ENCODE measurements at regions not wholly inside any gene's neighbourhood (a gene's known extent, or its start where the extent isn't known, plus 50 kb on each side); places are given as distances from the start of the nearest gene placed in this dataset.
A peak's percentile ranks its signal among the peaks of the same experiment; 100 is the strongest.

DNA sequence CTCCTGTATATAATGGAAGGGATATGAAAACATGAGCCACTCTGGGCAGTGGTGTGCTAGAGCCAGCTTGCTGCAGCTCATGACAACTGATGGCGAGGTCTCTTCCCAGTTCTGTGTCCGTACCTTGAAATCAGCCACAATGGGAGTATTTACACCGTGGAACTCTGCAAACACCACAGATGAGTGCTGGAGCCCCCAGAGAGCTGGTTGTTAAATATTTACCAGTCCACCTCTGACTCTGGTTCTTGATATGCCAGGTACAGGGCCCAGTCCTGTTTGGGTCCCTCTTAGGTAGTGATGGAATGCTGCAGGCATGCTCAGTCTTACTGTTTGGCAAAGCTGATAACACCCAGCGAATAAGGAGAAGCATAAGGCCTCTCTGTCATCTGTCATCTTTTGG is 116.1 kb upstream of the GLI2 start (continued):
- TF ChIP-seq, protein P1, sequence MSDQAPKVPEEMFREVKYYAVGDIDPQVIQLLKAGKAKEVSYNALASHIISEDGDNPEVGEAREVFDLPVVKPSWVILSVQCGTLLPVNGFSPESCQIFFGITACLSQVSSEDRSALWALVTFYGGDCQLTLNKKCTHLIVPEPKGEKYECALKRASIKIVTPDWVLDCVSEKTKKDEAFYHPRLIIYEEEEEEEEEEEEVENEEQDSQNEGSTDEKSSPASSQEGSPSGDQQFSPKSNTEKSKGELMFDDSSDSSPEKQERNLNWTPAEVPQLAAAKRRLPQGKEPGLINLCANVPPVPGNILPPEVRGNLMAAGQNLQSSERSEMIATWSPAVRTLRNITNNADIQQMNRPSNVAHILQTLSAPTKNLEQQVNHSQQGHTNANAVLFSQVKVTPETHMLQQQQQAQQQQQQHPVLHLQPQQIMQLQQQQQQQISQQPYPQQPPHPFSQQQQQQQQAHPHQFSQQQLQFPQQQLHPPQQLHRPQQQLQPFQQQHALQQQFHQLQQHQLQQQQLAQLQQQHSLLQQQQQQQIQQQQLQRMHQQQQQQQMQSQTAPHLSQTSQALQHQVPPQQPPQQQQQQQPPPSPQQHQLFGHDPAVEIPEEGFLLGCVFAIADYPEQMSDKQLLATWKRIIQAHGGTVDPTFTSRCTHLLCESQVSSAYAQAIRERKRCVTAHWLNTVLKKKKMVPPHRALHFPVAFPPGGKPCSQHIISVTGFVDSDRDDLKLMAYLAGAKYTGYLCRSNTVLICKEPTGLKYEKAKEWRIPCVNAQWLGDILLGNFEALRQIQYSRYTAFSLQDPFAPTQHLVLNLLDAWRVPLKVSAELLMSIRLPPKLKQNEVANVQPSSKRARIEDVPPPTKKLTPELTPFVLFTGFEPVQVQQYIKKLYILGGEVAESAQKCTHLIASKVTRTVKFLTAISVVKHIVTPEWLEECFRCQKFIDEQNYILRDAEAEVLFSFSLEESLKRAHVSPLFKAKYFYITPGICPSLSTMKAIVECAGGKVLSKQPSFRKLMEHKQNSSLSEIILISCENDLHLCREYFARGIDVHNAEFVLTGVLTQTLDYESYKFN (CRISPR knock-in tag; conservative IDR thresholded peaks at IDR 0.05): peak; percentile 81
- TF ChIP-seq, protein P2, sequence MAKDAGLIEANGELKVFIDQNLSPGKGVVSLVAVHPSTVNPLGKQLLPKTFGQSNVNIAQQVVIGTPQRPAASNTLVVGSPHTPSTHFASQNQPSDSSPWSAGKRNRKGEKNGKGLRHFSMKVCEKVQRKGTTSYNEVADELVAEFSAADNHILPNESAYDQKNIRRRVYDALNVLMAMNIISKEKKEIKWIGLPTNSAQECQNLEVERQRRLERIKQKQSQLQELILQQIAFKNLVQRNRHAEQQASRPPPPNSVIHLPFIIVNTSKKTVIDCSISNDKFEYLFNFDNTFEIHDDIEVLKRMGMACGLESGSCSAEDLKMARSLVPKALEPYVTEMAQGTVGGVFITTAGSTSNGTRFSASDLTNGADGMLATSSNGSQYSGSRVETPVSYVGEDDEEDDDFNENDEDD (CRISPR knock-in tag; IDR thresholded peaks at IDR 0.05; ENCODE audit: borderline replicate concordance): no peak
- TF ChIP-seq ARNT2 (CRISPR knock-in tag; IDR thresholded peaks at IDR 0.05; ENCODE audit: low read depth) (no peak), KDM2A (CRISPR knock-in tag; IDR thresholded peaks at IDR 0.05; ENCODE audit: borderline replicate concordance, low read depth) (no peak), ZNF891 (CRISPR knock-in tag; IDR thresholded peaks at IDR 0.05) (no peak), TCF7L2 (IDR thresholded peaks at IDR 0.05; ENCODE audit: low read depth, low read length) (no peak), CENPT (CRISPR knock-in tag; IDR thresholded peaks at IDR 0.05; ENCODE audit: low read depth) (no peak), HMG20A (CRISPR knock-in tag; IDR thresholded peaks at IDR 0.05; ENCODE audit: borderline replicate concordance) (peak; percentile 39; the same call in 1 of the 2 replicates), GFI1 (CRISPR knock-in tag; IDR thresholded peaks at IDR 0.05; ENCODE audit: borderline replicate concordance) (no peak), CBX2 (IDR thresholded peaks at IDR 0.05; ENCODE audit: low read depth, low read length) (no peak), CBX2 (CRISPR knock-in tag; IDR thresholded peaks at IDR 0.05; ENCODE audit: low read depth) (no peak), ZNF24 (IDR thresholded peaks at IDR 0.05) (no peak), ZNF550 (CRISPR knock-in tag; IDR thresholded peaks at IDR 0.05; ENCODE audit: borderline replicate concordance) (no peak)
- TF ChIP-seq, protein P3, sequence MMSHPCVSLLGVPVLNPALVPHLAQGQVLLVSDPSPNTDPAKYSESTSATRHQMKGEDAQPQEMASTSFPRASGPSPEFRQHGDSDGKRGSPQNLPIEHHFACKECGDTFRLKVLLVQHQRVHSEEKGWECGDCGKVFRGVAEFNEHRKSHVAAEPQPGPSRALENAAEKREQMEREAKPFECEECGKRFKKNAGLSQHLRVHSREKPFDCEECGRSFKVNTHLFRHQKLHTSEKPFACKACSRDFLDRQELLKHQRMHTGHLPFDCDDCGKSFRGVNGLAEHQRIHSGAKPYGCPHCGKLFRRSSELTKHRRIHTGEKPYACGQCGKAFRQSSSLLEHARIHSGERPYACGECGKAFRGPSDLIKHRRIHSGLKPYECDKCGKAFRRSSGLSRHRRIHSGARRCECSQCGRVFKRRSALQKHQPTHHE (CRISPR knock-in tag; IDR thresholded peaks at IDR 0.05; ENCODE audit: borderline replicate concordance): no peak
- TF ChIP-seq, protein P4, sequence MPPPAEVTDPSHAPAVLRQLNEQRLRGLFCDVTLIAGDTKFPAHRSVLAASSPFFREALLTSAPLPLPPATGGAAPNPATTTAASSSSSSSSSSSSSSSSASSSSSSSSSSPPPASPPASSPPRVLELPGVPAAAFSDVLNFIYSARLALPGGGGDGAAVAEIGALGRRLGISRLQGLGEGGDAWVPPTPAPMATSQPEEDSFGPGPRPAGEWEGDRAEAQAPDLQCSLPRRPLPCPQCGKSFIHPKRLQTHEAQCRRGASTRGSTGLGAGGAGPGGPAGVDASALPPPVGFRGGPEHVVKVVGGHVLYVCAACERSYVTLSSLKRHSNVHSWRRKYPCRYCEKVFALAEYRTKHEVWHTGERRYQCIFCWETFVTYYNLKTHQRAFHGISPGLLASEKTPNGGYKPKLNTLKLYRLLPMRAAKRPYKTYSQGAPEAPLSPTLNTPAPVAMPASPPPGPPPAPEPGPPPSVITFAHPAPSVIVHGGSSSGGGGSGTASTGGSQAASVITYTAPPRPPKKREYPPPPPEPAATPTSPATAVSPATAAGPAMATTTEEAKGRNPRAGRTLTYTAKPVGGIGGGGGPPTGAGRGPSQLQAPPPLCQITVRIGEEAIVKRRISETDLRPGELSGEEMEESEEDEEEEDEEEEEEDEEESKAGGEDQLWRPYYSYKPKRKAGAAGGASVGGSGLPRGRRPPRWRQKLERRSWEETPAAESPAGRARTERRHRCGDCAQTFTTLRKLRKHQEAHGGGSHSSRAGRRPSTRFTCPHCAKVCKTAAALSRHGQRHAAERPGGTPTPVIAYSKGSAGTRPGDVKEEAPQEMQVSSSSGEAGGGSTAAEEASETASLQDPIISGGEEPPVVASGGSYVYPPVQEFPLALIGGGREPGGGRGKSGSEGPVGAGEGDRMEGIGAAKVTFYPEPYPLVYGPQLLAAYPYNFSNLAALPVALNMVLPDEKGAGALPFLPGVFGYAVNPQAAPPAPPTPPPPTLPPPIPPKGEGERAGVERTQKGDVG (CRISPR knock-in tag; IDR thresholded peaks at IDR 0.05; ENCODE audit: borderline replicate concordance): no peak
- TF ChIP-seq, protein P5, sequence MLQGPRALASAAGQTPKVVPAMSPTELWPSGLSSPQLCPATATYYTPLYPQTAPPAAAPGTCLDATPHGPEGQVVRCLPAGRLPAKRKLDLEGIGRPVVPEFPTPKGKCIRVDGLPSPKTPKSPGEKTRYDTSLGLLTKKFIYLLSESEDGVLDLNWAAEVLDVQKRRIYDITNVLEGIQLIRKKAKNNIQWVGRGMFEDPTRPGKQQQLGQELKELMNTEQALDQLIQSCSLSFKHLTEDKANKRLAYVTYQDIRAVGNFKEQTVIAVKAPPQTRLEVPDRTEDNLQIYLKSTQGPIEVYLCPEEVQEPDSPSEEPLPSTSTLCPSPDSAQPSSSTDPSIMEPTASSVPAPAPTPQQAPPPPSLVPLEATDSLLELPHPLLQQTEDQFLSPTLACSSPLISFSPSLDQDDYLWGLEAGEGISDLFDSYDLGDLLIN (CRISPR knock-in tag; IDR thresholded peaks at IDR 0.05; ENCODE audit: borderline replicate concordance): no peak
- TF ChIP-seq, protein P6, sequence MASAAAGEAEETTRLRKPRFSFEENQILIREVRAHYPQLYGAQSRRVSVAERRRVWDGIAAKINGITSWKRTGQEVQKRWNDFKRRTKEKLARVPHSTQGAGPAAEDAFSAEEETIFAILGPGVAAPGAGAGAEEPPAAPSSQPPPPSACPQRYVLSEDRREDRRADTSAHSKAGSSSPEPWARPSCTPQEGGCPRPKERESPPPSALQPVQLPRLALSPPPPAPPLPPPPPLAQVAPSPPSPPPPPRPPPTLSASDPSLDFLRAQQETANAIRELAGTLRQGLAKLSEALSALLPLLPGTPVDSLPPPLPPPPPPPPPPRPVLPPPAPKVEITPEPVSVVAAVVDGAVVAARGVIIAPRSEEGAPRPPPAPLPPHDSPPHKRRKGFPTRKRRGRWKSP (CRISPR knock-in tag; IDR thresholded peaks at IDR 0.05): no peak
- TF ChIP-seq, protein P7, sequence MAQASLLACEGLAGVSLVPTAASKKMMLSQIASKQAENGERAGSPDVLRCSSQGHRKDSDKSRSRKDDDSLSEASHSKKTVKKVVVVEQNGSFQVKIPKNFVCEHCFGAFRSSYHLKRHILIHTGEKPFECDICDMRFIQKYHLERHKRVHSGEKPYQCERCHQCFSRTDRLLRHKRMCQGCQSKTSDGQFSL (CRISPR knock-in tag; IDR thresholded peaks at IDR 0.05): no peak
